ENCODE measurements at regions not wholly inside any gene's neighbourhood (a gene's known extent, or its start where the extent isn't known, plus 50 kb on each side); places are given as distances from the start of the nearest gene placed in this dataset.
A peak's percentile ranks its signal among the peaks of the same experiment; 100 is the strongest.

DNA sequence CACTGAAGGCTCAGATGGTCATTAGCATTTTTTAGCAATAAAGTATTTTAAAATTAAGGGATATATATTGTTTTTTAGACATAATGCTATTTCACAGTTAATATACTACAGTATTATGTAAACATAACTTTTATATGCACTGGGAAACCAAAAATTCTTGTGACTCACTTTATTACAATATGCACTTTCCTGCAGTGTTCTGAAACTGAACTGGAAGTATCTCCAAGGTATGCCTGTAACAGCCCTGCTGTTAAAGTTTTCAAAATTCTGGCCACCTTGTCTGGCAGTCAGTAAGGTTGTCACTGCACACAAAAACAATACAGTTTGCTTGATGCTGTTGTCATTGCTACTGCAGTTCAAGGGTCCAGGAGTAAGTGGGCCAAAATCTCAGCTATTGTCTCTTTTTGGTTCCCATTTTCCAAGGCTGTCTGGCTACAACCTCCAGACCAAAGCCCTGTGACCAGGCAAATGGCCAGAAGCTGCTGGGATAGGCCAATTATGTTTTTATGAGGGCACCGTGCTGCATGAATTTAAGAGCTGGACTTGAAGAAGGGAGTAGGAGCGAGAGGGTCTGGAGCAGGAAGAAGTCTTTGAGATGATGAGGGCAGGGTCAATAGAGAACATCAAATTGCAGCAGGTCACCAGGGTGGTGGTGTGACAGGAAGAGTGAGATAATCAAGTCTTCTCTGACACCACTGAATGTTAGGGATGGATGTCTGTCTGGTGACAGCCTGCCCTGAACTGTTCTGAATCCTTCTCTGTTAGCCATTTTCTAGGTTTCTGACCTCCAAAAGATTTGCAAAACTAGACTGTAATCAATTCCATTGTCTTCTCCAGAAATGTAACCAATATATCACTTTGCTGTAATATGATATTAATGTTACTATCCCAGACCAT, 82.3 kb upstream of the CACHD1 start:
- TF ChIP-seq, protein P1, sequence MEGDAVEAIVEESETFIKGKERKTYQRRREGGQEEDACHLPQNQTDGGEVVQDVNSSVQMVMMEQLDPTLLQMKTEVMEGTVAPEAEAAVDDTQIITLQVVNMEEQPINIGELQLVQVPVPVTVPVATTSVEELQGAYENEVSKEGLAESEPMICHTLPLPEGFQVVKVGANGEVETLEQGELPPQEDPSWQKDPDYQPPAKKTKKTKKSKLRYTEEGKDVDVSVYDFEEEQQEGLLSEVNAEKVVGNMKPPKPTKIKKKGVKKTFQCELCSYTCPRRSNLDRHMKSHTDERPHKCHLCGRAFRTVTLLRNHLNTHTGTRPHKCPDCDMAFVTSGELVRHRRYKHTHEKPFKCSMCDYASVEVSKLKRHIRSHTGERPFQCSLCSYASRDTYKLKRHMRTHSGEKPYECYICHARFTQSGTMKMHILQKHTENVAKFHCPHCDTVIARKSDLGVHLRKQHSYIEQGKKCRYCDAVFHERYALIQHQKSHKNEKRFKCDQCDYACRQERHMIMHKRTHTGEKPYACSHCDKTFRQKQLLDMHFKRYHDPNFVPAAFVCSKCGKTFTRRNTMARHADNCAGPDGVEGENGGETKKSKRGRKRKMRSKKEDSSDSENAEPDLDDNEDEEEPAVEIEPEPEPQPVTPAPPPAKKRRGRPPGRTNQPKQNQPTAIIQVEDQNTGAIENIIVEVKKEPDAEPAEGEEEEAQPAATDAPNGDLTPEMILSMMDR (IDR thresholded peaks at IDR 0.05; ENCODE audit: insufficient read depth, low read depth, low read length, missing control alignments), result no peak
- no peak overlapping the region for H3K4me3 ChIP-seq (ENCODE audit: low read length)
- DNase-seq (ENCODE audit: low read depth), result no peak

DNA sequence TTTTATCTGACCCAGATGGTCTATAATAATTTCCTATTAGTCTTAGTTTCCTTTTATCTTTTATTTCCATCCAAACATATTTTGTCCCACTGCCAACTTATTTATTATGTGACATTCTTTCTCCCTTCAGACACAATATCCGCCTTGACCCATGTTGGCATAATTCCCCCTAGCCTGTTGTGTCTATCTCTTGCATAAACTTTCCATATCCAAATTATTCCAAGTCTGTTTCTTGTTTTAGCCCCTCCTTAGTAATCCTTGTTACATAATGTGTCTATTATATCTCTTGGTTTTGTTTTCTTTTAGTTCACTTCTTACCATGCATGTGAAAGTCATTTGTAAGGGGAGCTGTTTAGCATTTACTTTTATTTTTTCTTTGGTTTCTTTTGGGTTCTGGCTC, 81.6 kb upstream of the CACHD1 start:
- no peak overlapping the region for H3K4me3 ChIP-seq (ENCODE audit: low read length)
- DNase-seq (ENCODE audit: low read depth), result no peak
- TF ChIP-seq, protein P1 (IDR thresholded peaks at IDR 0.05; ENCODE audit: insufficient read depth, low read depth, low read length, missing control alignments), result no peak

DNA sequence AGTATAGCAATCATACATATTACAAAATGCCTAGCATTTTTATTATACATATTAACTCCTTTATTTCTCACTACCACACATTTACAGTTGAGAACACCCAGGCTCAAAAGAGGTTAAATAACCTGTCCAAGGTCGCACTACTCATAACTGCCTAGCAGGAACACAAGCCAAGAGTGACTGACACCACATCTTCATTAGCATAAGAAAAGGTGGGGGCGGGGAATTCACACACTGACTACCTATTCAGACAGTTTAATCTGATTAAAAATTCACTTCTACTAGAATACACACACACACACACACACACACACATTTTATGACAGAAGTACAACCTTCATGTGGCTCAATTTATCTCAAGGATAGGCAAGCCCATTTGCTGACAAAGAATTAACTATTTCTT, 77.8 kb upstream of the CACHD1 start:
- peak; percentile 68 for DNase-seq (ENCODE audit: low read depth)
- TF ChIP-seq, protein P1 (IDR thresholded peaks at IDR 0.05; ENCODE audit: insufficient read depth, low read depth, low read length, missing control alignments), result no peak
- no peak overlapping the region for H3K4me3 ChIP-seq (ENCODE audit: low read length)

DNA sequence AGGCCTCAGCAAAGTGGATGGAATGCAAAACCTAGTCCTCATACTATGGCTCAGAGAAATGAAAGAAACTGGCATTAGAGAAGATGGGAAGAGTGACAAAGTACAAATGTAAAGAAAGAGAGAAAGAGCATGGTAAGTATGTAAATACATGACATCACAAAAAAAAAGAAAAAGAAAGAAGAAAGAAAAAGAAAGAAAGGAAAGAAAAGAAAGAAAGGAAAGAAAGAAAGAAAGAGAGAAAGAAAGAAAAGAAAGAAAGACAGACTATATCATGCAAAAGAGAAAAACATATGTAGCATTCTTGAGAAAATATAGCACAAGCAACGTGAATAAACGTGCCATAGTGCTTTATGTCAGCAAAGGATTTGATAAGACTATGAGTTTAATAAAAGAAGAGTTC, 76.1 kb upstream of the CACHD1 start:
- DNase-seq (ENCODE audit: low read depth), result no peak
- H3K4me3 ChIP-seq (ENCODE audit: low read length), result no peak overlapping the region
- TF ChIP-seq, protein P1 (IDR thresholded peaks at IDR 0.05; ENCODE audit: insufficient read depth, low read depth, low read length, missing control alignments), result no peak

DNA sequence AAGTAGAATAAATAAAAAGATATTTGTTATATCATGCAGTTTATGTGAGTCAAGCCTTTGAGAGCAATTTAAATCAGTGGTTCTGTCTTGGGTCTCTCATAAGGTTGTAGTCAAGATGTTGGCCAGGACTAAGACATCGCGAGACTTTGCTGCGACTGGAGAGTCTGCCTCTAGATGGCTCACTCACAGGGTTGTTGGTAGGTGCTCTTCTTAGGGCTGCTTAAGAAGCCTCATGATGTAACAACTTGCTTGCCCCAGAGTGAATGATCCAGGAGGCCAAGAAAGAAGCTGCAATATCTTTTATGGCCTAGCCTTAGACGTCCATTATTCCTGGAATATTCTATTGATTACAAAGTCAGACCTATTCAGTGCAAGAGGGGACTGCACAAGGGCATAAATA, 73.1 kb upstream of the CACHD1 start:
- DNase-seq (ENCODE audit: low read depth), result peak; percentile 27
- TF ChIP-seq, protein P1 (IDR thresholded peaks at IDR 0.05; ENCODE audit: insufficient read depth, low read depth, low read length, missing control alignments), result peak; percentile 18
- no peak overlapping the region for H3K4me3 ChIP-seq (ENCODE audit: low read length)

DNA sequence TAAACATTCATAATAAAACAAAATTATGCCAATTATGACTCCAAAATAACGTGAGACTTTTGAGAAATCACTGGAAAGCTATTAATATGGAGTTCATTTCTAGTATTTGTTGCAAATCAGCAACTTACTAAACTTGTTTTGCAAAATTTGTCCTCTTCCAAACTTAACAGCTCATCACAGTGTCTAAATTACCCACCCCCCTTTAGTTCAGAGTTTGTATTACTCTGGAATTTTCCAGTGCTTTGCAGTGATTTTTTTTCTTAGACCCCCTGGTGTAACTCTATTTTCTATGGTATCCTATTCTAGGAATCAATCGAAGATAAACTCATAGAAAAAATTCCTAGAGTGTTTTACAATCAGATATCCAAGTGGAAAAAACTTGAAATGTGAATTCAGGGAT, 72.4 kb upstream of the CACHD1 start:
- TF ChIP-seq, protein P1 (IDR thresholded peaks at IDR 0.05; ENCODE audit: insufficient read depth, low read depth, low read length, missing control alignments), result no peak
- no peak overlapping the region for H3K4me3 ChIP-seq (ENCODE audit: low read length)
- no peak for DNase-seq (ENCODE audit: low read depth)

DNA sequence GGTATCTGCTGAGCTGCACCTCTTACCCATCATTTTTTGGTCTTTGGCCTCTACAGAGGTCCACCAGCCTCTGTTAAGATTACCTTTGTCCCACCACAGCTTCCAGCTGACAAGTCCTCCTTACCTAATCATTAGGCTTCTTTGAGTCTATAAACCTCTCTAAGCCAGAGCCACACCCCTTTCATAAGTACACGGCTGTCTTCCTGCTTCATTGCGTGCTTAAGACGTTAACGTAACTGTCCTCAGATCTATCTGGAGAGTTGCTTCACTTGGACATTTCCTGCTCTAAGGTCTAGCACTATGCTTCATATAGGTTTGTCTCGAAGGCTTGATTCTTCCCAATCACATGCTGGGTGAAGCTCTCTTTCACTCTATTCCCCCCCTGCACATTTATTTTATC, 71.0 kb upstream of the CACHD1 start:
- TF ChIP-seq, protein P1 (IDR thresholded peaks at IDR 0.05; ENCODE audit: insufficient read depth, low read depth, low read length, missing control alignments), result no peak
- no peak overlapping the region for H3K4me3 ChIP-seq (ENCODE audit: low read length)

More for the DNA sequence above, 71.0 kb upstream of the CACHD1 start:
- no peak for DNase-seq (ENCODE audit: low read depth)
